HUES64 (cell line): ENCODE measurements at regions not wholly inside any gene's neighbourhood (a gene's known extent, or its start where the extent isn't known, plus 50 kb on each side); places are given as distances from the start of the nearest gene placed in this dataset.
A peak's percentile ranks its signal among the peaks of the same experiment; 100 is the strongest.

Experiments
- H3K27ac ChIP-seq: 2 replicates; pipeline ENCODE4 v1.7.0; 2013; ENCODE audit warnings: low read depth, low read length, inconsistent platforms
- H3K27me3 ChIP-seq: 2 replicates; pipeline ENCODE4 v1.6.1; 2013; ENCODE audit warnings: mild to moderate bottlenecking, low read length; ENCODE audit not compliant: insufficient read depth
- H3K36me3 ChIP-seq: 2 replicates; pipeline ENCODE4 v1.6.1; 2013; ENCODE audit warnings: mild to moderate bottlenecking, low read length; ENCODE audit not compliant: insufficient read depth
- H3K4me1 ChIP-seq: 2 replicates; pipeline ENCODE4 v1.6.1; 2013; ENCODE audit warnings: mild to moderate bottlenecking, low read length, moderate library complexity; ENCODE audit not compliant: insufficient read depth
- H3K4me3 ChIP-seq: 2 replicates; pipeline ENCODE4 v1.5.1; 2013; ENCODE audit warnings: mild to moderate bottlenecking, low read length, moderate library complexity
- H3K9ac ChIP-seq: 2 replicates; pipeline ENCODE4 v1.6.1; 2013; ENCODE audit warnings: mild to moderate bottlenecking, low read depth, low read length
- H3K9me3 ChIP-seq: 2 replicates; pipeline ENCODE4 v1.6.1; 2013; ENCODE audit warnings: low read depth, low read length; ENCODE audit not compliant: insufficient read depth
- WGBS: fragments of 150-250, 120-280 bp; methylation state at CpG from one replicate; pipeline ENCODE4 v1.1.7; 2013; ENCODE audit warnings: missing lambda C conversion rate; 5-methylcytosine and 5-hydroxymethylcytosine counted together

GRCh38 chr7:116342125-116342524 is 131.8 kb downstream of the TES start:
- Histone ChIP-seq H3K4me3 (no peak overlapping the region), H3K9me3 (no peaks in the 10 kb centered on the region; the same call in 1 of the 2 replicates), H3K4me1 (no peaks in the 10 kb centered on the region), H3K27me3 (no peaks in the 10 kb centered on the region), H3K27ac (no peak overlapping the region), H3K9ac (no peak overlapping the region), H3K36me3 (no peaks in the 10 kb centered on the region)

GRCh38 chr7:116347151-116347832 is 137.0 kb downstream of the TES start:
- Histone ChIP-seq H3K9ac (no peak overlapping the region), H3K9me3 (peaks cover 6% of the 10 kb centered on the region; the same call in 1 of the 2 replicates), H3K27ac (no peak overlapping the region), H3K36me3 (no peaks in the 10 kb centered on the region), H3K4me3 (no peak overlapping the region), H3K4me1 (no peaks in the 10 kb centered on the region), H3K27me3 (no peaks in the 10 kb centered on the region)
- WGBS: 95% methylated on average over 3 of the region's 3 CpGs

GRCh38 chr7:116348346-116348745 is 138.0 kb downstream of the TES start:
- Histone ChIP-seq H3K4me1 (no peaks in the 10 kb centered on the region), H3K27me3 (no peaks in the 10 kb centered on the region), H3K4me3 (no peak overlapping the region), H3K9me3 (peaks cover 6% of the 10 kb centered on the region; the same call in 1 of the 2 replicates), H3K9ac (no peak overlapping the region), H3K27ac (no peak overlapping the region), H3K36me3 (no peaks in the 10 kb centered on the region)
- 96% methylated on average over 3 of the region's 3 CpGs for WGBS

DNA sequence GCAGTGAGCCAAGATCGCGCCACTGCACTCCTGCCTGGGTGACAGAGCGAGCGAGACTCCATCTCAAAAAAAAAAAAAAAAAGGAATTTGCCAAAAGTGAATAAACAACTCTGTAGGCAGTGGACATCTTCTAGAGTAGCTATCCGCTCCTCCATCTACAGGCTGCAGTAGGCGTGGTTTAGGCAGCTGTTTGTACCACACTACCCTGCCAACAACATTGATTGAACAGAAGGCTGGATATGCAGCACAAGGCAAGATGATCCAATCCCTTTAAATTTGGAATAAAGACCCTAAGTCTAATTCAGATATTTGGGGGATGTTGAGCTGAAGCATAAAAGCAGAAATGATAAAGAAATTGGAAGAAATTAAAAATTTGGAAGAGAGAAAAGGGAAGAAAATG is 141.6 kb downstream of the TES start:
- H3K4me1 ChIP-seq: peaks cover 24% of the 10 kb centered on the region; the same call in 1 of the 2 replicates
- no peak overlapping the region for H3K4me3 ChIP-seq
- H3K9ac ChIP-seq: no peak overlapping the region
- WGBS: 95% methylated on average over 6 of the region's 6 CpGs
- no peaks in the 10 kb centered on the region for H3K27me3 ChIP-seq
- no peaks in the 10 kb centered on the region for H3K36me3 ChIP-seq
- H3K9me3 ChIP-seq: peaks cover 6% of the 10 kb centered on the region; the same call in 1 of the 2 replicates
- H3K27ac ChIP-seq: no peak overlapping the region

- H3K9me3 ChIP-seq: no peaks in the 10 kb centered on the region
- WGBS: 100% methylated on average over 2 of the region's 2 CpGs
- H3K36me3 ChIP-seq: no peaks in the 10 kb centered on the region
- no peak overlapping the region for H3K9ac ChIP-seq
- H3K27ac ChIP-seq: no peak overlapping the region
- H3K4me1 ChIP-seq: peaks cover 24% of the 10 kb centered on the region; the same call in 1 of the 2 replicates
- H3K27me3 ChIP-seq: no peaks in the 10 kb centered on the region
- no peak overlapping the region for H3K4me3 ChIP-seq
Measured at GRCh38 chr7:116353647-116354046, 143.3 kb downstream of the TES start.

- no peak overlapping the region for H3K27ac ChIP-seq
- WGBS: 96% methylated on average over 6 of the region's 6 CpGs
- no peak overlapping the region for H3K9ac ChIP-seq
Measured at GRCh38 chr7:116354171-116354545, 143.8 kb downstream of the TES start.

DNA sequence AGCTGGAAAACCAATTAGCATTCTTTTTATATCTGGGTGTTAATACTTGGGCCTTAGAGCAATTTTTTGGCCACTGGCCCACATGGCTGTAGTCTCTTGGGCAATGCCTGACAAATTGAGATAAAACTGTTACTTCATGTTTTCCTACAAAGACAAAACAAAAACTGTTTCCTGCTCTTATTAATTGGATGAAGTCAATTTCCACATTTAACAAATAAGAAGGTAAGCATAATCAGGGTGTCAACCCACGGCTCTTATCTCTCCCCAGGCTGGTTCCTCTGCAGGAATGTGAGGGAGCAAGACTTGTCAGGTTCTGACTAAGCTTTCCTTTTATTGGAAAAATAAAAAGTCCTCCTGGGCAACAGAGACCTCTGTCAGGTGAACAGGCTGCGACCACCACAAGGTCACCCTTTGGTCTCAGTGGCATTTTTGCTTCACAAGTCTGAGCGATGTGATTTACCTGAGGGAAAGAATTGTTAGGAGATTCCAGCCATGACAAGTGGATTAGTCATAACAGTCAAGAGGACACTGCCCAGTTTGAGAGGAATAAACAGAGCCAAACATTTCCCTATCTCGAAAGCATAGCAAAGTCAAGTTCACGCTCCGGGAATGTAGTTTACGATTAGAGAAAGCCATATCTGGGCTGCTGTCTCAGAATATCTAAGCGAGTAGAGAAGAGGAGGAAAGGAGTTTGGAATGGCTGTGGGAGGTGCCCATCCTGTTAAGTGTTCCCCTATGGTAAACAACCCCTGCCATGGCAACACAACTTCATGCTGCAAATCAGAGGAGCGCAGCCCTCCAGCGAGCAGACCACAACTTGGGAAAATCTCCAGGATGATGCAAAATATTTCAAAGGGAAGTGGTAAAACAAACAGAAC is 144.4 kb downstream of the TES start:
- WGBS: 66% methylated on average over 10 of the region's 10 CpGs
- Histone ChIP-seq H3K27me3 (no peaks in the 10 kb centered on the region), H3K36me3 (no peaks in the 10 kb centered on the region), H3K9ac (peak overlapping the region; percentile 47; the same call in 1 of the 2 replicates), H3K4me3 (no peak overlapping the region; the same call in 1 of the 2 replicates), H3K9me3 (no peaks in the 10 kb centered on the region), H3K4me1 (peaks cover 24% of the 10 kb centered on the region; the same call in 1 of the 2 replicates), H3K27ac (no peak overlapping the region)

More at GRCh38 chr7:116354171-116354545, 143.8 kb downstream of the TES start:
- H3K9me3 ChIP-seq: no peaks in the 10 kb centered on the region
- H3K4me3 ChIP-seq: no peak overlapping the region
- no peaks in the 10 kb centered on the region for H3K36me3 ChIP-seq
- peaks cover 24% of the 10 kb centered on the region; the same call in 1 of the 2 replicates for H3K4me1 ChIP-seq
- no peaks in the 10 kb centered on the region for H3K27me3 ChIP-seq

- H3K27ac ChIP-seq: no peak overlapping the region
- no peaks in the 10 kb centered on the region for H3K27me3 ChIP-seq
- WGBS: no CpG with 5 or more reads among the region's 2 CpGs
- H3K4me3 ChIP-seq: no peak overlapping the region; the same call in 1 of the 2 replicates
- H3K9ac ChIP-seq: no peak overlapping the region; the same call in 1 of the 2 replicates
- H3K4me1 ChIP-seq: peaks cover 24% of the 10 kb centered on the region; the same call in 1 of the 2 replicates
- no peaks in the 10 kb centered on the region for H3K36me3 ChIP-seq
- no peaks in the 10 kb centered on the region; the same call in 1 of the 2 replicates for H3K9me3 ChIP-seq
Measured at GRCh38 chr7:116355424-116355765, 144.1 kb upstream of the CAV2 start.

- no peak overlapping the region for H3K4me3 ChIP-seq
- no peaks in the 10 kb centered on the region for H3K36me3 ChIP-seq
- H3K27ac ChIP-seq: no peak overlapping the region
- no peaks in the 10 kb centered on the region for H3K27me3 ChIP-seq
- no peaks in the 10 kb centered on the region; the same call in 1 of the 2 replicates for H3K9me3 ChIP-seq
- H3K4me1 ChIP-seq: peaks cover 24% of the 10 kb centered on the region; the same call in 1 of the 2 replicates
- WGBS: 91% methylated on average over 1 of the region's 1 CpG
- no peak overlapping the region for H3K9ac ChIP-seq
Measured at GRCh38 chr7:116356333-116356965, 143.1 kb upstream of the CAV2 start.

DNA sequence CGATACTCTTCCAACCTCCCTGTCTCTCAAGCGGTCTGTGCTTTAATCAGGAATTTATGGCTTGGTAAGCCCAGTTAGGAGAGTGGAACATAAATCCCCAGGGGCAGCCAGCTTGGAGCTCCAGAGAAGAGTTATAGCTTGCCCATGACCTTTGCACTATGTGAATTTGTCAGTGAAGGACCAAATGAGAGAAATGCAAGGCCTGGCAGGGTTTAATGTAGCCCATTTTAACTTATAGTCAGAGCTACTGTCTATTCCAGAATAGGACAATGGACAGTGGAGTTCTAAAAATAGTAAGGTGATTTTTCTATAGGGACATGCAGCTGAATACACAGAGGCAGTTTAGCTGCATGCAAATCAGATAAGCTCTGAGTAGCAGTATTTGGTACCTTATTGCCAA is 142.6 kb upstream of the CAV2 start:
- Histone ChIP-seq H3K9ac (no peak overlapping the region), H3K27me3 (no peaks in the 10 kb centered on the region), H3K4me1 (peaks cover 24% of the 10 kb centered on the region; the same call in 1 of the 2 replicates), H3K9me3 (no peaks in the 10 kb centered on the region; the same call in 1 of the 2 replicates), H3K4me3 (no peak overlapping the region), H3K36me3 (no peaks in the 10 kb centered on the region), H3K27ac (no peak overlapping the region)
- 97% methylated on average over 2 of the region's 2 CpGs for WGBS
